ENCODE measurements at regions not wholly inside any gene's neighbourhood (a gene's known extent, or its start where the extent isn't known, plus 50 kb on each side); places are given as distances from the start of the nearest gene placed in this dataset.

GRCh38 chr17:72394531-72394930 lies 273.7 kb downstream of the SOX9 start:
- TF ChIP-seq, protein P1, sequence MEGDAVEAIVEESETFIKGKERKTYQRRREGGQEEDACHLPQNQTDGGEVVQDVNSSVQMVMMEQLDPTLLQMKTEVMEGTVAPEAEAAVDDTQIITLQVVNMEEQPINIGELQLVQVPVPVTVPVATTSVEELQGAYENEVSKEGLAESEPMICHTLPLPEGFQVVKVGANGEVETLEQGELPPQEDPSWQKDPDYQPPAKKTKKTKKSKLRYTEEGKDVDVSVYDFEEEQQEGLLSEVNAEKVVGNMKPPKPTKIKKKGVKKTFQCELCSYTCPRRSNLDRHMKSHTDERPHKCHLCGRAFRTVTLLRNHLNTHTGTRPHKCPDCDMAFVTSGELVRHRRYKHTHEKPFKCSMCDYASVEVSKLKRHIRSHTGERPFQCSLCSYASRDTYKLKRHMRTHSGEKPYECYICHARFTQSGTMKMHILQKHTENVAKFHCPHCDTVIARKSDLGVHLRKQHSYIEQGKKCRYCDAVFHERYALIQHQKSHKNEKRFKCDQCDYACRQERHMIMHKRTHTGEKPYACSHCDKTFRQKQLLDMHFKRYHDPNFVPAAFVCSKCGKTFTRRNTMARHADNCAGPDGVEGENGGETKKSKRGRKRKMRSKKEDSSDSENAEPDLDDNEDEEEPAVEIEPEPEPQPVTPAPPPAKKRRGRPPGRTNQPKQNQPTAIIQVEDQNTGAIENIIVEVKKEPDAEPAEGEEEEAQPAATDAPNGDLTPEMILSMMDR (IDR thresholded peaks at IDR 0.05; ENCODE audit: control insufficient read depth, extremely low read depth, insufficient read depth), result no peak
- no peak overlapping the region for H3K4me3 ChIP-seq (ENCODE audit: low read depth, low read length)
- DNase-seq (ENCODE audit: low read depth), result peak; percentile 64

- TF ChIP-seq, protein P1 (IDR thresholded peaks at IDR 0.05; ENCODE audit: control insufficient read depth, extremely low read depth, insufficient read depth), result no peak
Measured at GRCh38 chr17:72396121-72396520, 275.3 kb downstream of the SOX9 start.

GRCh38 chr17:72397223-72397667 lies 276.4 kb downstream of the SOX9 start:
- TF ChIP-seq, protein P1 (IDR thresholded peaks at IDR 0.05; ENCODE audit: control insufficient read depth, extremely low read depth, insufficient read depth), result no peak
- no peak overlapping the region for H3K4me3 ChIP-seq (ENCODE audit: low read depth, low read length)
- DNase-seq (ENCODE audit: low read depth), result no peak

More at GRCh38 chr17:72396121-72396520, 275.3 kb downstream of the SOX9 start:
- no peak overlapping the region for H3K4me3 ChIP-seq (ENCODE audit: low read depth, low read length)
- no peak for DNase-seq (ENCODE audit: low read depth)

- peak; percentile 17 for DNase-seq (ENCODE audit: low read depth)
- no peak overlapping the region for H3K4me3 ChIP-seq (ENCODE audit: low read depth, low read length)
- TF ChIP-seq, protein P1 (IDR thresholded peaks at IDR 0.05; ENCODE audit: control insufficient read depth, extremely low read depth, insufficient read depth), result no peak
Measured at GRCh38 chr17:72397687-72398086, 276.9 kb downstream of the SOX9 start.

GRCh38 chr17:72399023-72399607 lies 278.3 kb downstream of the SOX9 start:
- TF ChIP-seq, protein P1 (IDR thresholded peaks at IDR 0.05; ENCODE audit: control insufficient read depth, extremely low read depth, insufficient read depth), result no peak
- no peak for DNase-seq (ENCODE audit: low read depth)
- no peak overlapping the region for H3K4me3 ChIP-seq (ENCODE audit: low read depth, low read length)

DNA sequence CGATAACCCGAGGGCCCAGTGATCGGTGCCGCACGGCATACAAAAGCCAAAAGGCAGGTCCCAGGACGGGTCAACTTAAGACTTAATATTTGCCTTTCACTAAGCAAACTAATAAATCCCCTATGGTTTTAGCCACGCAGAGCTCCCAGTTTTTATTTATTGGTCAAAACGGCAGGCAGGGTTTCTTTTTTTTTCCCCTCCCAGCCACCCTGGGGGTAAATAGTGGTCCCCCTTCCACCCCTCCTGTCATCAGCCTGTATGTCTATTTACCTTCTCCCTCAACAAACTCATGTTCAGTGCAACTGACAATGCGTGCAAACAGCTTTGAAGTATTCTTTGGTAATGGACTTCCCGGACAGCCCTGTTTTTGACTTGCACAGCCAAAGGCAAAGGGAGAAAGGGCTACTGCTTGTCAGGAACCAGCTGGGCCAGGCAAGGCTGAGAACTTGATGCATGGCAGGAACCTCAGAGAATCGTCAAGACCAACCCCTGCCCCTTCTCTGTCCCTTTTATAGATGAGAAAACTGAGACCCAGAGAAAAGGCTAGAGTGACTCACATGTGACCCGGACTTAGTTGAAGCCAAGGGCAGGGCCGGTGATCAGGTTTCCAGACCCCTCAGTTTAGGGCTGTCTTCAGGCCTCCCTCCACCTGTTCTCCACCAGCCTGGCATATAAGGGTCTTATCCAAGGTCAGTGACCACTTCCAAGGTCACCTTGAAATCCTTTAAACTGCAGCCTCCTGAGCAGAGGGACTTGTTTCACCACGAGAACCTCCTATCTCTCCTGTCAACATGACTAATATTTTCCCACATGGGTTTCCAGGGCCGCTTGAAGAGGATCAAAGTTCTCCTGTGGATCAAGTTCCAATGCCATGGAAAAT lies 279.0 kb downstream of the SOX9 start:
- H3K4me3 ChIP-seq (ENCODE audit: low read depth, low read length), result no peak overlapping the region
- DNase-seq (ENCODE audit: low read depth), result peak; percentile 81
- TF ChIP-seq, protein P1 (IDR thresholded peaks at IDR 0.05; ENCODE audit: control insufficient read depth, extremely low read depth, insufficient read depth), result no peak

All from LNCaP clone FGC (cell line).